Type B pancreatic cell (in vitro differentiated cells): ENCODE measurements at regions not wholly inside any gene's neighbourhood (a gene's known extent, or its start where the extent isn't known, plus 50 kb on each side); places are given as distances from the start of the nearest gene placed in this dataset.
A peak's percentile ranks its signal among the peaks of the same experiment; 100 is the strongest.

Experiments used
- DNase-seq: peaks from one replicate; pipeline ENCODE4 v3.0.0; 2021; ENCODE audit warnings: mixed read lengths; ENCODE audit not compliant: unreplicated experiment; ENCODE audit errors: extremely low spot score
- H3K27ac Mint-ChIP-seq: 2 replicates; pipeline ENCODE4 v1.8.0; 2021; ENCODE audit warnings: mild to moderate bottlenecking, mixed read lengths
- H3K27me3 Mint-ChIP-seq: 2 replicates; pipeline ENCODE4 v1.8.0; 2021; ENCODE audit warnings: mixed read lengths
- H3K36me3 Mint-ChIP-seq: 2 replicates; pipeline ENCODE4 v1.8.0; 2021; ENCODE audit warnings: mixed read lengths
- H3K4me1 Mint-ChIP-seq: one replicate; pipeline ENCODE4 v1.8.0; 2021; ENCODE audit warnings: mixed read lengths; ENCODE audit not compliant: unreplicated experiment
- H3K4me3 Mint-ChIP-seq: 2 replicates; pipeline ENCODE4 v1.8.0; 2021; ENCODE audit warnings: mild to moderate bottlenecking, mixed read lengths
- H3K9me3 Mint-ChIP-seq: 2 replicates; pipeline ENCODE4 v1.8.0; 2021; ENCODE audit warnings: mixed read lengths
- TF ChIP-seq, protein P1 (sequence below): fragments of 200-600 bp; sonication (generic); conservative IDR thresholded peaks from 2 replicates; pipeline ENCODE4 v1.5.0; 2021; ENCODE audit warnings: antibody characterized with exemption, mild to moderate bottlenecking

DNA sequence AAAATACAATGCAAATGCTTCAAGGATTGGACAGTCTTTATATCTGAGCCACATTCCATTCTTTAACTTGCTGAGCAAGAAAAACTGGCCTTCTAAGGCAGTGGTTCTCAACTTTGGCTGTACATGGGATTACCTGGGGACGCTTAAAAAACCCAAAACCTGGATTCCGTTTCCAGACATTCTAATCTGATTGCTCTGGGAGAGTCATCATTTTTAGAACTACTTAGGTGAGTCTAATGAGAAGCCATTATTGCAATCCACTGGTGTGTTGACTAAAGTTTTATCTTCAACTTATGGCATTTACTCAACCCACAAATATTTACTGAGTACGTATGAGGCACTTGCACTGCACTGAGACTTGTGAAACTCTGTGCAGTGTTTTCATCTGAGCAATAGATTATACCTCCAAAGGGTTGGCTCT, 195.7 kb upstream of the ATP11B start:
- TF ChIP-seq, protein P1, sequence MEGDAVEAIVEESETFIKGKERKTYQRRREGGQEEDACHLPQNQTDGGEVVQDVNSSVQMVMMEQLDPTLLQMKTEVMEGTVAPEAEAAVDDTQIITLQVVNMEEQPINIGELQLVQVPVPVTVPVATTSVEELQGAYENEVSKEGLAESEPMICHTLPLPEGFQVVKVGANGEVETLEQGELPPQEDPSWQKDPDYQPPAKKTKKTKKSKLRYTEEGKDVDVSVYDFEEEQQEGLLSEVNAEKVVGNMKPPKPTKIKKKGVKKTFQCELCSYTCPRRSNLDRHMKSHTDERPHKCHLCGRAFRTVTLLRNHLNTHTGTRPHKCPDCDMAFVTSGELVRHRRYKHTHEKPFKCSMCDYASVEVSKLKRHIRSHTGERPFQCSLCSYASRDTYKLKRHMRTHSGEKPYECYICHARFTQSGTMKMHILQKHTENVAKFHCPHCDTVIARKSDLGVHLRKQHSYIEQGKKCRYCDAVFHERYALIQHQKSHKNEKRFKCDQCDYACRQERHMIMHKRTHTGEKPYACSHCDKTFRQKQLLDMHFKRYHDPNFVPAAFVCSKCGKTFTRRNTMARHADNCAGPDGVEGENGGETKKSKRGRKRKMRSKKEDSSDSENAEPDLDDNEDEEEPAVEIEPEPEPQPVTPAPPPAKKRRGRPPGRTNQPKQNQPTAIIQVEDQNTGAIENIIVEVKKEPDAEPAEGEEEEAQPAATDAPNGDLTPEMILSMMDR = no peak
- Mint-ChIP-seq H3K4me3 (peak overlapping the region; percentile 61), H3K9me3 (peaks cover 7% of the 10 kb centered on the region), H3K27ac (peak overlapping the region; percentile 91), H3K36me3 (peaks cover 4% of the 10 kb centered on the region), H3K4me1 (peaks cover 21% of the 10 kb centered on the region), H3K27me3 (peaks cover 16% of the 10 kb centered on the region)
- no peak for DNase-seq

DNA sequence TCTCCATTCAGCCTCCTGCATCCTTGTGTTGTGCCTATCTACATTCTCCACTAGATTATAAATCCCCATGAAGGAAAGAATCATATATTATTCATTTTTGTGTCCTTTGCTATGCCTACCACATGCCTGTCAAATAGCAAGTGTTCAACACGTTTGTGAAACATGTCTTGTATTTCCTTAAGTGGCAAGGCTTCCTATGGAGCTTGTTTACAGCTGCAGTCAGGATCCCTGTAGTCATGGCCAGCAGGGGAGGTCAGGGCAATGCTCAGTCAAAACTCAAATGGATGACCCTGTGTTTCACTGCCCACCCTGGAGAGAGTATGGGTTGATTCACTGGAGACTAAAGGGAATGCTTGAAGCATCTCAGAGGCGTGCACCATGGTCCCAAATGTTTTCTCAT, 191.7 kb upstream of the ATP11B start:
- Mint-ChIP-seq H3K27me3 (peaks cover 5% of the 10 kb centered on the region), H3K9me3 (no peaks in the 10 kb centered on the region), H3K4me1 (peaks cover 16% of the 10 kb centered on the region), H3K27ac (no peak overlapping the region), H3K36me3 (peaks cover 4% of the 10 kb centered on the region), H3K4me3 (no peak overlapping the region)
- TF ChIP-seq, protein P1 = no peak
- no peak for DNase-seq

DNA sequence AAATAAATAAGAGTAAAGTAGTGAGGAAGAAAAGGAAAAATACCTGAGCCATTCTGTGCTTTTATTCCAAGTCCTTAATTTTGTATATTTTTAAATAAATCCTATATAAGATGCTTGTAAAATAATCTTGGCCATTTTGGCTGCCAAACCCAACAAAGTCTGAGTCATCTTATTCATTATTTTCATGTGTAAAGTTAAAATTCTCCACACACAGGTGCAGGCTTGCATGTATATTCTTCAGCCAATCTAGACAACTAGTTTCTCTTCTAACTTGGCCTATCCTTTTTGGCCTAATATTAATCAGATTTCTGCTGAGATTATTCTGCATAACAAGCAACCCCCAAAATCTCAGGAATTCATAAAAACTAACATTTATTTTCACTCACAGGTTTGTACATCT, 189.8 kb upstream of the ATP11B start:
- no peaks in the 10 kb centered on the region for H3K9me3 Mint-ChIP-seq
- H3K4me1 Mint-ChIP-seq = peaks cover 8% of the 10 kb centered on the region
- no peaks in the 10 kb centered on the region for H3K36me3 Mint-ChIP-seq
- H3K4me3 Mint-ChIP-seq = no peak overlapping the region
- no peak overlapping the region for H3K27ac Mint-ChIP-seq
- TF ChIP-seq, protein P1 = no peak
- H3K27me3 Mint-ChIP-seq = peaks cover 5% of the 10 kb centered on the region
- DNase-seq = no peak

DNA sequence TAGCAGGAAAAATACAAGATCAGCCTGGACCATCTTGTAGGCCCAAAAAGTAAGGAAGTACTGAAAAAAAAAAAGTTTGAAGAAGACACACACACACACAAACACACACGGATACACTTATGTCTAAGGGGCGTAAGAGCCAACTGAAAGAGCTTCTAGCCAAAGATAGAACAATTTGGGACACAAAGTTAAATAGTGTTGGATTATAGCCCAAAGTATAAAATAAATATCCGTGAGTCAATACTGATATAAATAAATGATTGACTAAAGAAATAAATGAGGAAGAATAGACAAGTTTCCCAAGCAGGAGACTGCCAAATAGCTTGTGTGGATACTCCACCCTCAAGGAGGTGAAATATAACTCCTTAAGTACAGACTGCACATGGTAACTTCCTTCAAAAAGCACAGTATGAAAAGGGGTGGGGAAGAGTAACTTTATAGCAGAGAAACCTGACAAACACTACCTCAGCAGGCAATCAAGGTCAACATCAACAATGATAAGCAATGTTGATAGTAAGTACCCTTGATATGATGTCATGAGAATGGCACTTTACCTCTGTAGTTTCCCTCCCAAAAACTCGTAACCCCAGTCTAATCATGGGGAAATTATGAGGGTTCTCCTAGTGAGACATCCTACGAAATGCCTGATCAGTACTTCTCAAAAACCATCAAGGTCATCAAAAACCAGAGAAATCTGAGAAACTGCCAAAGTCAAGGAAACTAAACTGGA, 187.3 kb upstream of the ATP11B start:
- Mint-ChIP-seq H3K27me3 (peaks cover 2% of the 10 kb centered on the region), H3K4me3 (no peak overlapping the region), H3K27ac (peak overlapping the region; percentile 36), H3K9me3 (no peaks in the 10 kb centered on the region), H3K4me1 (peaks cover 25% of the 10 kb centered on the region), H3K36me3 (no peaks in the 10 kb centered on the region)
- TF ChIP-seq, protein P1 = no peak
- DNase-seq = no peak

DNA sequence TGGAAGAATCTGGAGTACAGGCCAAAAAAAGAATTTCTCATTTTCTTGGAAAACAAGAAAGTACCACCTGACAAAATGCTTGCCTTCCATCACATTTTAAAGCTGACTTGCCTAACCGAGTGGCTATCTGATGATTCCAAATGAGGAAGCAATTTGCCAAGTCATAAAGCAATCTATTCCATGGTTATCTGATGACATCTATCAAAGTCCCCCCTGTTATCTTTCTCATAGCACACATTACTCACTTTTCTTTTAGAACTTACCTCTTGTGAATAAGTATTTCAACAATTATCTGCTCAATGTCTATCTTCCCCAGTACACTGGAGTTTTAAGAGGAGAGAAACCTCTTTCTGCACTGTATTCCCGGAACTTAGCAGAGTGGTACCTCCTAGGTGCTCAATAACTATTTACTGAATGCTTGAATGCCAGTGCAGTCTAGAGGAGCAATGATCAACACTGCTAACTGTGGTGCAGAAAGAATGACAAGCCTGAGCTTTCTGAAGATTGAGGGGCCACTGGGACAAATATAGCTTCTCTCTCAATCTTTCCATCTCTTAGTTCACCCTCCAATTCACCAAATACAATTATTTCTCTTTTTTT, 186.3 kb upstream of the ATP11B start:
- DNase-seq = no peak
- TF ChIP-seq, protein P1 = no peak
- no peaks in the 10 kb centered on the region for H3K9me3 Mint-ChIP-seq
- no peaks in the 10 kb centered on the region for H3K27me3 Mint-ChIP-seq
- H3K36me3 Mint-ChIP-seq = no peaks in the 10 kb centered on the region
- peak overlapping the region; percentile 46 for H3K27ac Mint-ChIP-seq
- H3K4me1 Mint-ChIP-seq = peaks cover 25% of the 10 kb centered on the region
- H3K4me3 Mint-ChIP-seq = no peak overlapping the region
